GM12873 (cell line): ENCODE measurements at regions not wholly inside any gene's neighbourhood (a gene's known extent, or its start where the extent isn't known, plus 50 kb on each side); places are given as distances from the start of the nearest gene placed in this dataset.

ENCODE experiments used
- CTCF ChIP-seq: IDR thresholded peaks from 2 replicates; pipeline ENCODE4 v1.5.1; 2012; ENCODE audit warnings: low read depth, mild to moderate bottlenecking, moderate library complexity, low read length, control low read depth; ENCODE audit not compliant: insufficient read depth; ENCODE audit errors: missing control alignments

GRCh38 chr4:138634915-138635314 is 380.7 kb upstream of the NOCT start:
- TF ChIP-seq CTCF = no peak

GRCh38 chr4:138633580-138633904 is 382.0 kb upstream of the NOCT start:
- no peak for TF ChIP-seq CTCF

- TF ChIP-seq CTCF = no peak
Measured at GRCh38 chr4:138632856-138633579, 382.6 kb upstream of the NOCT start.

- no peak for TF ChIP-seq CTCF
Measured at GRCh38 chr4:138630666-138631065, 384.9 kb upstream of the NOCT start.

GRCh38 chr4:138629669-138630068 is 385.9 kb upstream of the NOCT start:
- no peak for TF ChIP-seq CTCF

- TF ChIP-seq CTCF = no peak
Measured at GRCh38 chr4:138627096-138627495, 384.9 kb upstream of the SLC7A11 start.

GRCh38 chr4:138616775-138617174 is 374.6 kb upstream of the SLC7A11 start:
- TF ChIP-seq CTCF = no peak
